Activated CD4-positive, alpha-beta T cell treated with anti-CD3 and anti-CD28 coated beads, Interleukin-2, Interleukin-6, amounts not matched to agents 100 ng/mL and 50 ng/mL, durations not matched to agents 16 hours and 8 hours (primary cell): ENCODE measurements at regions not wholly inside any gene's neighbourhood (a gene's known extent, or its start where the extent isn't known, plus 50 kb on each side); places are given as distances from the start of the nearest gene placed in this dataset.
"Not testable (repeated sequence)": the region's sequence is repeated elsewhere in the genome, so short reads cannot be mapped to it uniquely, and the experiment has no call there.

Experiments
- DNase-seq: peaks from one replicate; pipeline ENCODE4 v3.0.0-alpha.2; 2020

DNA sequence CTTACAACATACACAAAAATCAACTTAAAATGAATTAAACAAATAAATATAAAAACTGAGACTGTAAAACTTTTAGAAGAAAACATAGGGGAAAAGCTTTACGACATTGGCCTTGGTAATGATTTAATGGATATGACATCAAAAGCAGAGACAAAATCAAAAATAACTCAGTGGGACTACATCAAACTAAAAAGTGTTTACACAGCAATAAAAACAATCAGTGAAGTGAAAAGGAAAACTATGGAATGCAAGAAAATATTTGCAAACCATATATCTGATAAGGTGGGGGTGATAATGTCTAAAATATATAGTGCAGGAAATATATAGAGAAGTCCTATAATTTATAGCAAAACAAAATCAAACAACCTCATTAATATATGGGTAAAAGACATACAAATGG, 364.4 kb upstream of the INTU start:
- no peak for DNase-seq

DNA sequence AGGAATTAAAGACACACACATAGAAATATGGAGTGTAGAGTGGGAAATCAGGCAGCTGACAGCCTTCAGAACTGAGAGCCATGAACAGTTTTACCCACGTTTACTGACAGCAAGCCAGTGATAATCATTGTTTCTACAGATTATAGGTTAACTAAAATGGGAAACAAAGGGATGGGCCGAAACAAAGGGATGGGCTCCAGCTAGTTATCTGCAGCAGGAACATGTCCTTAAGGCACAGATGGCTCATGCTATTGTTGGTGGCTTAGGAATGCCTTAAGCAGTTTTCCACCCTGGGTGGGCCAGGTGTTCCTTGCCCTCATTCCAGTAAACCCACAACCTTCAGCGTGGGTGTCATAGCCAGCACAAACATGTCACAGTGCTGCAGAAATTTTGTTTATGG, 355.7 kb upstream of the INTU start:
- DNase-seq: not testable (repeated sequence)

GRCh38 chr4:127284236-127284635, 348.5 kb upstream of the INTU start:
- no peak for DNase-seq

DNA sequence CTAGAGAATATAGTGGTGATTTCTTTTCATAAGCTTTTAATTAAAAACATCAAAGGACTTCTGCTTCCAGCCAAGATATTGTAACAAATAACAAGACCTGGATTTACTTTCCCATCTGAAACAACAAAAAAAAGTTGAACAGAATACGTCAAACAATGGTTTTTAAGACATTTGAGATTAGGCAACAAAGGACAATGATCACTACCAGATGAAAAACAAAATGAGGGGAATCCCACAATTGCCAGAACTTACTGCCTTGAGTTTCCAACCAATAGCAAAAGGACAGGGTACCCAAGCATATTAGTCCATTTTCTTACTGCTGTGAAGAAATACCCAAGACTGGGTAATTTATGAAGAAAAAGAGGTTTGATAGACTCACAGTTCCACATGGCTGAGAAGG, 341.4 kb upstream of the INTU start:
- no peak for DNase-seq

GRCh38 chr4:127293496-127293895, 339.3 kb upstream of the INTU start:
- no peak for DNase-seq

GRCh38 chr4:127304356-127304755, 328.4 kb upstream of the INTU start:
- DNase-seq: no peak

DNA sequence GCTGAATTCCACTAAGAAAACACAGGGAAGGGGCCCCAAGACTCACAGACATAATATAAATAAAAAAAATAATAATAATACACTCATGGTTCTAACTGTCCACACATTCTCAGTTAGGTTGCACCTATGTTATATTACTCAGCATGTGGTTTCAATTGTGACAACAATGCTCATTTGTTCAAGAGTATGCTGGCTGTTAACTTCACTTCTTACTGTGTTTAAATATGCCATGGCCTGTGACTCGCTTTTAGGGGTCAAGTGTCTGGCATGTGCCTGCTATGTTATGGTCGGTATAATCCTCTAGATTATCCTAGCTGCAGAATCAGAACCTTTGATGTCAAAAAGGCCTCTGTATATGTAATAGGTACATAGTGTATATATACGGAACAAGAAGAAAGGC, 324.8 kb upstream of the INTU start:
- DNase-seq: no peak

DNA sequence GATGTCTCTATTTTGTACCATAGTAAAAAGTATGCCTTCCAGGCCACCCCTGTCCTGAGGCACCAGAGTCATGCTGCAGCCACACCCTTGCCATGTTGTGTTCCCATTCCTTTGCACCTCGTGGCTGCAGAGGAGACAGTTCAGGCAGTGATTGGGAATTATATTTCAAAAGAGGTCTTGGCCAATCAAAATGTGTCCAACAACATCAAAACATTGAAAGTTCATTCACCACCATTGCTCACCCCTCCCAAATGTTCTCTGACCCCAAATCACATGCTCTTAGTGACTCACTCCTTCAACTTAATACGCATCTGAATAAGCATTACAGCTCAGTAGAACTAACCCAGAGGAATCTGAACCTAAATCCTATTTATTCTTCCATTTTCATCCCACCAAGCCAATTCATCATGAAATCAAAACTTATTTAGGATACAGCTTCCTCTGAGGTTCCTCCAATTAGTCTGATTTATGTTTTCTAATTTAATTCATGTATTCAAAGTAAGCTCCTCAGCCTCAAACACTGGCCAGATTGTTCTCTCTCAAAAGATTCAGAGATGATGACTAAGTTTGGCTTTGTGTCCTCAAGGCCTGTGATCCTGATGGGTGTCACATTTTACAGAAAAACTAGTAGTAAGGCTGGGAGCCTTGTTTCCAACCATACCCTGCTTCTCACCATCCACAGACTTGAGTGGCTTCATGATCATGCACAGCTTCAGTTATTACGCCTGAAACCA, 323.2 kb upstream of the INTU start:
- DNase-seq: no peak

DNA sequence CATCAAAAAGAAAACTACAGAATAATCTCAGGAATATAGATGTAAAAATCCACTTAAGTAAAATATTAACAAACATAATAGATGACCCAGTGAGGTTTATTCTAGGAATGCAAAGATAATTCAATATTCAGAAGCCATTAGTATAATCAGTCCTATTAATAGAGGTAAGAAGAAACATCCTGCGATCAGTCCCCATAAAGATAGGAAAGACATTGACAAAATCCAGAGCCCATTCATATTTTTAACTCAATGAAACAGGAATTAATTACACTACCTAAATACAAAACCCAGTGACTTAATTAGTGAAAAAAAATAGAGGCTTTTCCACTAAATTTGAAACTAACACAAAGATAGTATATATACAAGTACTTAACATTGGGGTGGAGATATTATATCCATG, 321.4 kb upstream of the INTU start:
- DNase-seq: no peak

GRCh38 chr4:127311924-127312323, 320.8 kb upstream of the INTU start:
- DNase-seq: no peak

GRCh38 chr4:127313767-127314166, 319.0 kb upstream of the INTU start:
- DNase-seq: no peak

DNA sequence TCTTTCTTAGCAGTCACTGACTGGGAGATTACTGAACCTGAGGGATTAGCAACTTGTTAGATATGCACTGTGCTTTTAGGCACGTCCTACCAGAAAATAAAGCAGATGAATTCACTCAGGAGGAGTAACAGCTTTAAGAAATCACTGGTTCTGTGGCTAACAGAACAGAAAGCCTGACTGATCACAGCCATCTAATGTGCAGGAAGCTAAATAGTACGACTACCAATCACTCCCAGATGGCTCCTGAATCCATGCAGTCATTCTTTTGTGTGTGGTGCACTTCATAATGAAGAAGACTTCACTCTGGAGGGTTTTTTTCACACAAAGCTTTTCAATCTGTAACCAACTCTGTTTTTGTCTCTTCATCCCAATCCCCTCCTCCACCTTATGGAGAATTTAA, 305.3 kb upstream of the INTU start:
- DNase-seq: no peak

GRCh38 chr4:127335073-127335620, 297.6 kb upstream of the INTU start:
- no peak for DNase-seq

DNA sequence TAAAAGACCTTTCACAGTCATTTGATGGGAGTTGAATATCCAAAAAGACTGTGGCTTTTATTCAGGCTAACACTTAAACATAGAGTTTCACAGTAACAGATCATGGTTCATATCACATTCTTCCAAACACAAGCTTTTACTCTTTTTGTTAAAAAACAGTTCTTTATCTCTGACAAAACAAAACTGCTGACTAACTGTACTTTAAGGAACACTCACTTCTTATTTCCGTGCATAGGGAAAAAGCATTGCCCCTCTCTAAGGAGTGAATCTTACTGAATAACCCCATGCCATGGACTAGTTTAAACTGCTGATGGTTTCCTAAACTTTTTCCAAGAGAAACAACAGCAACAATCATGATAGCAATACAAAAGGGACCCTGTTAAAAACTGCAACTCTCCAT, 297.0 kb upstream of the INTU start:
- no peak for DNase-seq

DNA sequence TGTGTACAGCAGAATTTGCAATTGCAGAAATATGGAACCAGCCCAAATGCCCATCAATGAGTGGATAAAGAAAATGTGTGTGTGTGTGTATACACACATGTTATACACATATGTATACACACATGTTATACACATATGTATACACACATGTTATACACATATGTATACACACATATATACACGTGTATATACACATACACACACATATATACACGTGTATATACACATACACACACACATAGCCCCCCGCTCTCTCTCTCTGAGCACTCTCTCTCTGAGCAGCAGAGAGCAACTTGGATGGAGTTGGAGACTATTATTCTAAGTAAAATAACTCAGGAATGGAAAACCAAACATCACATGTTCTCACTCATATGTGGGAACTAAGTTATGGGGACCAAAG, 289.6 kb upstream of the INTU start:
- DNase-seq: not testable (repeated sequence)

- DNase-seq: no peak
These were observed 288.7 kb upstream of the INTU start for GRCh38 chr4:127344071-127344470.

- DNase-seq: no peak
These were observed 284.8 kb upstream of the INTU start for GRCh38 chr4:127347936-127348335.

DNA sequence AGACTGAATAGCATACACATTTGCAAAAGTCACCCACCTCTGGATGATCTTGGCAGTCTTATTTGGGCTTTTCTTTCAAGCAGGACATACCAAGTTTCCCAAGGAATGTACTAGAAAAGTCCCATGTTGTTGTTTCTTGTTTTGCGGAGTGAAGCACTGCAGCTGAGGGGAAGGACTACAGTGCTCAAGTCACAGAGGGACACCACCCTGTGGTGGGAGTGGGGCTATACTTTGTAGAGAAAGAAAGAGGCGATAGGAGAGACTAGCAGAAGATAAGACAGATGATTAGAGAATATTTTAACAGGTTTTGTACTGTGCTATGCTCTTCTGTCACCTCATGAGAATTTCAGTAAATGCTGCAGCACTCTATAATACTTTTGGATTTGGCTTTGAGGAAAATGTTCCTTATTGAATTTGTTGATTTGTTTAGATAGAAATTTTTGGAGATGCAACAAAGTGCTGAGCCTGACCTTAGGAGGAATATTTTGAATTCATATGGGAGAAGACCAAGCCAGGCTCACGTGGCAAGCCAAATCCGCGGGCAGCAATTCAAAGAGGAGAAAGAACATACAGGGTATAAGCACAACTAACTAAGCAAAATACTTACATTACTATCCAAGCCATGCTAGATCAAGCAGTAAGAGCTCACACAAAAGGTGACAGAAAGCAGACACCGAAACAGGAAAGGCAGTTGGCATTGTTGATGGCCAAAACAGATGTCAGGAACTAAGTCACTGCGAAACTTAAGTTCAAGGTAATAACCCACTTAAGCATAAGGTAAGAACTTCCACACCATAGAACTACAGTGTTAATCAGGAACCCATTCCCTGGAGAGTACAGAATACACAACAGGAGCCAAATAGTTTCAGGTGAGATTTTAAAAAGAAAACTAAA, 280.3 kb upstream of the INTU start:
- DNase-seq: no peak

DNA sequence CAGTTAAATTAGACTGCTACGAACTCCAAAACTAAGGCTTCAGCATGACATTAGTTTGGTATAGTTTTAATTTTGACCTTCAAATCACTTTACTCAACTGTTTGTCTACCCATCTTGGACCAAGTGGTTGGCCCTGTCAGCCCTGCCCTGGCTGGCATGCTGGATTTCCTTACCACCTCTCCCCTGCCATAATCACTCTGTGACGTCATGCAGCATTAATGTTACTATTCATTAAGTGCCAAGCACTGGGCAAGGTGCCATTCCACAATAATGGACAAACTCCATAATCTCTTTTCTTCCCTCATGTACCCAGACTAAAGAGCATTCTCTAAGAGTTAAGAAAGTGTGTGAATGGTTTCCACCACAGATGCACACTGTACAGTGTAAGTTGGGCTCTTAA, 277.0 kb upstream of the INTU start:
- DNase-seq: no peak

GRCh38 chr4:127357765-127358164, 275.0 kb upstream of the INTU start:
- DNase-seq: no peak

- no peak for DNase-seq
These were observed 270.1 kb upstream of the INTU start for GRCh38 chr4:127362686-127363085.

DNA sequence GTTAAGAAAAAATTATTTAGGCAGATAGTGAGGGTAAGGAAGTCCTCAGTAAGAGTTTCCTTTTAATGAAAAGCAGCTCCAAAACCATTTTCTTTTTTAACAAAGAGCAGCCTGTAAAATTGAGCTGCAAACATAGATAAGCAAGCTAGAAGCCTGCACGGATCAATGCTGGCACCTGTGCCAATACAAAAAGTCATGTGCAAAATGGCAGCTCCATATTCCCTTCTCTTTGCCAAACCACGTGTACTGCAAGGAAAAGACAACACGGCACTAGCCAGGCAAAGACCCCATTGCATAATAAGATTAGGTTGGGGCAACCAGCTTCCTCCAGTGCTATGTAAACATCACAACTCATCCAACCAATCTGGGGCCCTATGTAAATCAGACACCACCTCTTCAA, 268.4 kb upstream of the INTU start:
- DNase-seq: no peak

- no peak for DNase-seq
These were observed 267.8 kb upstream of the INTU start for GRCh38 chr4:127364911-127365310.

DNA sequence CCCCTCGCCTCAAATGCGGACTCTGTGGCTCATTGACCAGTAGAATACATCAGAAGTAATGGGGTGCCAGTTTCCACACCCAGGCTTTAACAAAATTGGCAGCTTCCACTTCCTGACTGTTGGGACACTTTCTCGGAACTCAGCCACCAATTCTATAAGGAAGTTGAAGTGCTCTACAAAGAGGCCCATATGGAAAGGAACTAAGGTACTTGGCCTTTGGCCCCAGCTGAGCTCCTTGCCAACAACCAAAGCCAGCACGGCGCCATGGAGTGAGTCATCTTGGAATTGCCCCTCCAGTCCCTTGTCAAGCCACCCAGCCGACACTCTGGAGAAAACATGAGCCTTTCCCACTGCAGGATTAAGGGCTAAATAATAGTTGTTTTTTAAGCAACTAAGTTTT, 262.2 kb upstream of the INTU start:
- no peak for DNase-seq
